Esophagus muscularis mucosa (tissue), 4 donors: ENCODE measurements at regions not wholly inside any gene's neighbourhood (a gene's known extent, or its start where the extent isn't known, plus 50 kb on each side); places are given as distances from the start of the nearest gene placed in this dataset.

ENCODE experiments used
- EP300 ChIP-seq: sonication (generic); formaldehyde crosslinking; IDR thresholded peaks from one replicate; pipeline ENCODE4 v1.6.1; 2017; ENCODE audit warnings: antibody characterized with exemption
- POLR2A ChIP-seq: fragments of 450-650 bp; IDR thresholded peaks from one replicate; pipeline ENCODE4 v1.6.1; 2017; ENCODE audit warnings: antibody characterized with exemption, moderate library complexity, mild to moderate bottlenecking, low read depth
- POLR2AphosphoS5 ChIP-seq, 2 donors: sonication (generic); formaldehyde crosslinking; IDR thresholded peaks; one replicate each; pipeline ENCODE4 v1.6.1; 2017; ENCODE audit warnings: antibody characterized with exemption in 2 of 2
- TF ChIP-seq, protein P1 (sequence below), 3 experiments: fragments of 200-600 bp in 2 of 3; fragments of 450-650 bp in 1 of 3; sonication (generic) in 2 of 3; IDR thresholded peaks; one replicate each; pipeline ENCODE4 v1.5.1; 2017 to 2019; ENCODE audit warnings: antibody characterized with exemption in 3 of 3, mild to moderate bottlenecking in 2 of 3, moderate library complexity in 1 of 3

DNA sequence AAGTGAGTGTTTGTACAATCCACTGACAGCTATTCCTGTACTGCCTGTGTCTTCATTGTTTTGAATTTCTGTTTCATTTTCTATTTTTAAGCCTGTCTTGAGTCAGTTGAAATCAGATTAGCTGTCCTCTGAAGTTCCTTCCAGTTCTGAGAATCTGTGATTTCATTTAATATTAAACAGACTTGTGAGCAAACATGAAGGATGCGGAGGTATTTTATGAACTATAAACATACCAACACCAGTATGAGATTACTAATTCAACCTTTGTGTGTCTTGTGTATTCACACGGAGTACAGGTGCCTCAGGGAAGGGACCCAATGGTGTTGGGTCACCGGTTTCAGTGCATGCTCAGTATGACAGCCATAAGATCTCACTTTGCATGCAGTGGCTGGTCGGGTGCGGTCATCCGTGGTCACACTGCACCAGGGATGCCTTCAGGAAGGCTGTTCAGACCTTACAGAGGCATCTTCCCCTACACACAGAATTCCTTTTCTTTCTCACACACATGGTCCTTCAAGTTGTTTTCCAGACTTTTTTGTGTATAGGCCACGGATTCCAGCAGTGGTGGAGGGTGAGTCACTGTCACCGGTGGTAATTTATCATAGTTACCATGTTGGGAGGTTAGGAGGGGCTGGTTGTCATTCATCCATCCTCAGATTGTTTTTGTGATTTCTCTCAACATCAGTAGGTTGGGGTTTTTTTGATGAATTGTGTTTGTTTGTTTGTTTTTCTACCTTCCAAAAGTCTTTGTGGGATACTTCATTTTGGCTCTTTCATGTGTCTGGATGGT is 103.0 kb upstream of the SFSWAP start:
- TF ChIP-seq, protein P1, sequence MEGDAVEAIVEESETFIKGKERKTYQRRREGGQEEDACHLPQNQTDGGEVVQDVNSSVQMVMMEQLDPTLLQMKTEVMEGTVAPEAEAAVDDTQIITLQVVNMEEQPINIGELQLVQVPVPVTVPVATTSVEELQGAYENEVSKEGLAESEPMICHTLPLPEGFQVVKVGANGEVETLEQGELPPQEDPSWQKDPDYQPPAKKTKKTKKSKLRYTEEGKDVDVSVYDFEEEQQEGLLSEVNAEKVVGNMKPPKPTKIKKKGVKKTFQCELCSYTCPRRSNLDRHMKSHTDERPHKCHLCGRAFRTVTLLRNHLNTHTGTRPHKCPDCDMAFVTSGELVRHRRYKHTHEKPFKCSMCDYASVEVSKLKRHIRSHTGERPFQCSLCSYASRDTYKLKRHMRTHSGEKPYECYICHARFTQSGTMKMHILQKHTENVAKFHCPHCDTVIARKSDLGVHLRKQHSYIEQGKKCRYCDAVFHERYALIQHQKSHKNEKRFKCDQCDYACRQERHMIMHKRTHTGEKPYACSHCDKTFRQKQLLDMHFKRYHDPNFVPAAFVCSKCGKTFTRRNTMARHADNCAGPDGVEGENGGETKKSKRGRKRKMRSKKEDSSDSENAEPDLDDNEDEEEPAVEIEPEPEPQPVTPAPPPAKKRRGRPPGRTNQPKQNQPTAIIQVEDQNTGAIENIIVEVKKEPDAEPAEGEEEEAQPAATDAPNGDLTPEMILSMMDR (IDR thresholded peaks at IDR 0.05): no peak
- TF ChIP-seq POLR2A: no peak
- TF ChIP-seq POLR2AphosphoS5 (IDR thresholded peaks at IDR 0.05): no peak
- no peak for TF ChIP-seq EP300
